HFF-Myc (cell line): ENCODE measurements at regions not wholly inside any gene's neighbourhood (a gene's known extent, or its start where the extent isn't known, plus 50 kb on each side); places are given as distances from the start of the nearest gene placed in this dataset.

Experiments used
- DNase-seq: peaks from one replicate; pipeline ENCODE4 v3.0.0-alpha.2; 2011; ENCODE audit warnings: low read depth; ENCODE audit errors: extremely low read depth
- H3K4me3 ChIP-seq: replicated peaks from 2 replicates; pipeline ENCODE4 v1.5.1; 2011; ENCODE audit warnings: low read depth, mild to moderate bottlenecking, control low read depth, low read length
- CTCF ChIP-seq: IDR thresholded peaks from 2 replicates; pipeline ENCODE4 v1.5.1; 2012; ENCODE audit warnings: mild to moderate bottlenecking, low read depth, low read length, control low read depth; ENCODE audit errors: missing control alignments

GRCh38 chr20:53712212-53712977 is 118.8 kb upstream of the ZNF217 start:
- no peak for DNase-seq
- no peak for TF ChIP-seq CTCF
- no peak overlapping the region for H3K4me3 ChIP-seq

GRCh38 chr20:53711333-53712211 is 117.9 kb upstream of the ZNF217 start:
- H3K4me3 ChIP-seq, result no peak overlapping the region
- DNase-seq, result no peak
- TF ChIP-seq CTCF, result no peak

GRCh38 chr20:53708129-53708968 is 114.7 kb upstream of the ZNF217 start:
- TF ChIP-seq CTCF, result no peak

GRCh38 chr20:53707371-53708055 is 113.9 kb upstream of the ZNF217 start:
- H3K4me3 ChIP-seq, result no peak overlapping the region
- no peak for TF ChIP-seq CTCF
- DNase-seq, result no peak

More at GRCh38 chr20:53708129-53708968, 114.7 kb upstream of the ZNF217 start:
- H3K4me3 ChIP-seq, result no peak overlapping the region
- no peak for DNase-seq

GRCh38 chr20:53706466-53707370 is 113.1 kb upstream of the ZNF217 start:
- TF ChIP-seq CTCF, result no peak
- no peak overlapping the region for H3K4me3 ChIP-seq
- no peak for DNase-seq
